Nephron progenitor cell (in vitro differentiated cells): ENCODE measurements at regions not wholly inside any gene's neighbourhood (a gene's known extent, or its start where the extent isn't known, plus 50 kb on each side); places are given as distances from the start of the nearest gene placed in this dataset.

ENCODE experiments used
- DNase-seq: peaks from one replicate; pipeline ENCODE4 v3.0.0; 2021
- H3K27ac Mint-ChIP-seq: 2 replicates; pipeline ENCODE4 v1.8.0; 2021; ENCODE audit warnings: mild to moderate bottlenecking, moderate library complexity, mixed read lengths
- H3K27me3 Mint-ChIP-seq: 2 replicates; pipeline ENCODE4 v1.8.0; 2021; ENCODE audit warnings: mild to moderate bottlenecking, low read depth, mixed read lengths; ENCODE audit not compliant: poor library complexity
- H3K36me3 Mint-ChIP-seq: 2 replicates; pipeline ENCODE4 v1.8.0; 2021; ENCODE audit warnings: low read depth, mixed read lengths
- H3K4me1 Mint-ChIP-seq: 2 replicates; pipeline ENCODE4 v1.8.0; 2021; ENCODE audit warnings: mixed read lengths
- H3K4me3 Mint-ChIP-seq: 2 replicates; pipeline ENCODE4 v1.8.0; 2021; ENCODE audit warnings: mild to moderate bottlenecking, moderate library complexity, mixed read lengths
- H3K9me3 Mint-ChIP-seq: 2 replicates; pipeline ENCODE4 v1.8.0; 2021; ENCODE audit warnings: mild to moderate bottlenecking, moderate library complexity, mixed read lengths
- CTCF ChIP-seq: fragments of 200-600 bp; sonication (generic); IDR thresholded peaks from 2 replicates; pipeline ENCODE4 v1.5.0; 2021; ENCODE audit warnings: antibody characterized with exemption

GRCh38 chr11:8826139-8826786, 84.7 kb upstream of the AKIP1 start:
- Mint-ChIP-seq H3K9me3 (no peaks in the 10 kb centered on the region), H3K27ac (no peak overlapping the region), H3K4me3 (no peak overlapping the region), H3K4me1 (no peaks in the 10 kb centered on the region), H3K36me3 (peaks cover 19% of the 10 kb centered on the region), H3K27me3 (no peaks in the 10 kb centered on the region)
- DNase-seq, result peak; percentile 24
- TF ChIP-seq CTCF, result no peak

- H3K27me3 Mint-ChIP-seq, result no peaks in the 10 kb centered on the region
- no peak for TF ChIP-seq CTCF
- DNase-seq, result no peak
- no peak overlapping the region for H3K27ac Mint-ChIP-seq
- H3K4me1 Mint-ChIP-seq, result no peaks in the 10 kb centered on the region
- H3K36me3 Mint-ChIP-seq, result peaks cover 19% of the 10 kb centered on the region
- H3K9me3 Mint-ChIP-seq, result no peaks in the 10 kb centered on the region
- no peak overlapping the region for H3K4me3 Mint-ChIP-seq
Observed at GRCh38 chr11:8826901-8827560, 84.0 kb upstream of the AKIP1 start.

GRCh38 chr11:8828046-8828445, 82.9 kb upstream of the AKIP1 start:
- no peak for TF ChIP-seq CTCF
- no peak for DNase-seq
- Mint-ChIP-seq H3K27me3 (no peaks in the 10 kb centered on the region), H3K4me3 (no peak overlapping the region), H3K36me3 (peaks cover 13% of the 10 kb centered on the region), H3K27ac (no peak overlapping the region), H3K4me1 (peaks cover 7% of the 10 kb centered on the region), H3K9me3 (no peaks in the 10 kb centered on the region)

- Mint-ChIP-seq H3K9me3 (no peaks in the 10 kb centered on the region), H3K27ac (no peak overlapping the region)
Observed at GRCh38 chr11:8828580-8829361, 82.2 kb upstream of the AKIP1 start.

GRCh38 chr11:8829556-8829955, 81.4 kb upstream of the AKIP1 start:
- Mint-ChIP-seq H3K4me1 (peaks cover 23% of the 10 kb centered on the region), H3K4me3 (no peak overlapping the region), H3K27ac (no peak overlapping the region), H3K9me3 (no peaks in the 10 kb centered on the region), H3K36me3 (peaks cover 8% of the 10 kb centered on the region), H3K27me3 (no peaks in the 10 kb centered on the region)
- TF ChIP-seq CTCF, result no peak
- no peak for DNase-seq

More at GRCh38 chr11:8828580-8829361, 82.2 kb upstream of the AKIP1 start:
- H3K4me1 Mint-ChIP-seq, result peaks cover 15% of the 10 kb centered on the region
- no peak overlapping the region for H3K4me3 Mint-ChIP-seq
- TF ChIP-seq CTCF, result no peak
- H3K36me3 Mint-ChIP-seq, result peaks cover 13% of the 10 kb centered on the region
- DNase-seq, result no peak
- H3K27me3 Mint-ChIP-seq, result no peaks in the 10 kb centered on the region
